ENCODE measurements at regions not wholly inside any gene's neighbourhood (a gene's known extent, or its start where the extent isn't known, plus 50 kb on each side); places are given as distances from the start of the nearest gene placed in this dataset.

GRCh38 chr11:134481933-134482527 lies 70.0 kb upstream of the B3GAT1 start:
- TF ChIP-seq CTCF (IDR thresholded peaks at IDR 0.05): no peak
- no peak for TF ChIP-seq POLR2A (IDR thresholded peaks at IDR 0.05)

Measured in uterus (tissue), 2 donors.